A673 (cell line): ENCODE measurements at regions not wholly inside any gene's neighbourhood (a gene's known extent, or its start where the extent isn't known, plus 50 kb on each side); places are given as distances from the start of the nearest gene placed in this dataset.

Source experiments
- BruUV-seq: library from RNA; stranded (reverse); fragments of 400-500 nt; replicated peaks from 2 replicates; lab custom pipeline; 2021; lab: Mats Ljungman, UMichigan
- CTCF ChIA-PET: fragments of 300-600 bp; sonication (Branson Sonifier 250); formaldehyde crosslinking; loops from one replicate; lab custom pipeline; 2022; ENCODE audit warnings: antibody characterized with exemption; lab: Charles Lee
- POLR2A ChIA-PET: fragments of 300-600 bp; sonication (Branson Sonifier 250); formaldehyde crosslinking; loops from one replicate; lab custom pipeline; 2022; ENCODE audit warnings: antibody characterized with exemption; ENCODE audit not compliant: low non-redundant PET; lab: Charles Lee
- DNase-seq: peaks from one replicate; pipeline ENCODE4 v3.0.0-alpha.2; 2015; ENCODE audit warnings: low spot score
- H3K27ac ChIP-seq: fragments of 200-600 bp; sonication (generic); 2 replicates; pipeline ENCODE4 v1.5.1; 2016; ENCODE audit warnings: mixed run types, low read depth, mild to moderate bottlenecking, mixed read lengths, antibody characterized with exemption, low read length; ENCODE audit not compliant: poor library complexity, severe bottlenecking
- H3K27me3 ChIP-seq: fragments of 200-600 bp; sonication (generic); replicated peaks from 2 replicates; pipeline ENCODE4 v1.6.1; 2017; ENCODE audit warnings: mixed run types, low read depth, mild to moderate bottlenecking, mixed read lengths, antibody characterized with exemption, low read length; ENCODE audit not compliant: insufficient read depth, poor library complexity
- H3K36me3 ChIP-seq: fragments of 200-600 bp; sonication (generic); 2 replicates; pipeline ENCODE4 v1.6.1; 2016; ENCODE audit warnings: mixed run types, mild to moderate bottlenecking, mixed read lengths, antibody characterized with exemption, low read length; ENCODE audit not compliant: insufficient read depth, poor library complexity, severe bottlenecking
- H3K4me1 ChIP-seq: fragments of 200-600 bp; sonication (generic); 2 replicates; pipeline ENCODE4 v1.6.1; 2017; ENCODE audit warnings: mixed run types, mild to moderate bottlenecking, mixed read lengths, antibody characterized with exemption, low read length; ENCODE audit not compliant: insufficient read depth, poor library complexity, severe bottlenecking
- H3K4me3 ChIP-seq: fragments of 200-600 bp; sonication (generic); 2 replicates; pipeline ENCODE4 v1.5.1; 2016; ENCODE audit warnings: low read depth, mixed run types, mild to moderate bottlenecking, mixed read lengths, low read length; ENCODE audit not compliant: poor library complexity, severe bottlenecking
- H3K9me3 ChIP-seq: fragments of 200-600 bp; sonication (generic); 2 replicates; pipeline ENCODE4 v1.6.1; 2016; ENCODE audit warnings: mixed run types, low read depth, mild to moderate bottlenecking, mixed read lengths, antibody characterized with exemption, low read length; ENCODE audit not compliant: poor library complexity, severe bottlenecking
- EZH2 ChIP-seq: fragments of 200-600 bp; sonication (generic); IDR thresholded peaks from 2 replicates; pipeline ENCODE4 v1.6.1; 2017; ENCODE audit warnings: borderline replicate concordance, low read depth, mild to moderate bottlenecking, mixed read lengths, antibody characterized with exemption, low read length; ENCODE audit not compliant: poor library complexity, severe bottlenecking
- intact Hi-C: fragments of 100-400 bp; cut with micrococcal nuclease; formaldehyde crosslinking; loops from one replicate; pipeline ENCODE4 v1.10.0; 2022; ENCODE audit not compliant: unreplicated experiment
- TF ChIP-seq, protein P1 (sequence below): fragments of 300-800, 200-600 bp; sonication (generic); conservative IDR thresholded peaks from 2 replicates; pipeline ENCODE4 v1.5.1; 2017; ENCODE audit warnings: low read depth, mild to moderate bottlenecking, antibody characterized with exemption, low read length, moderate library complexity, mixed read lengths

- BruUV-seq: no TSS peak
- TF ChIP-seq EZH2: no peak
- TF ChIP-seq, protein P1, sequence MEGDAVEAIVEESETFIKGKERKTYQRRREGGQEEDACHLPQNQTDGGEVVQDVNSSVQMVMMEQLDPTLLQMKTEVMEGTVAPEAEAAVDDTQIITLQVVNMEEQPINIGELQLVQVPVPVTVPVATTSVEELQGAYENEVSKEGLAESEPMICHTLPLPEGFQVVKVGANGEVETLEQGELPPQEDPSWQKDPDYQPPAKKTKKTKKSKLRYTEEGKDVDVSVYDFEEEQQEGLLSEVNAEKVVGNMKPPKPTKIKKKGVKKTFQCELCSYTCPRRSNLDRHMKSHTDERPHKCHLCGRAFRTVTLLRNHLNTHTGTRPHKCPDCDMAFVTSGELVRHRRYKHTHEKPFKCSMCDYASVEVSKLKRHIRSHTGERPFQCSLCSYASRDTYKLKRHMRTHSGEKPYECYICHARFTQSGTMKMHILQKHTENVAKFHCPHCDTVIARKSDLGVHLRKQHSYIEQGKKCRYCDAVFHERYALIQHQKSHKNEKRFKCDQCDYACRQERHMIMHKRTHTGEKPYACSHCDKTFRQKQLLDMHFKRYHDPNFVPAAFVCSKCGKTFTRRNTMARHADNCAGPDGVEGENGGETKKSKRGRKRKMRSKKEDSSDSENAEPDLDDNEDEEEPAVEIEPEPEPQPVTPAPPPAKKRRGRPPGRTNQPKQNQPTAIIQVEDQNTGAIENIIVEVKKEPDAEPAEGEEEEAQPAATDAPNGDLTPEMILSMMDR: no peak
- no peaks in the 10 kb centered on the region for H3K27me3 ChIP-seq
- H3K4me3 ChIP-seq: no peak overlapping the region
- no peak for DNase-seq
- H3K27ac ChIP-seq: no peak overlapping the region
- CTCF ChIA-PET: no interaction called here
- intact Hi-C loops: no loop called here
- no peaks in the 10 kb centered on the region for H3K36me3 ChIP-seq
- no peaks in the 10 kb centered on the region for H3K4me1 ChIP-seq
- POLR2A ChIA-PET: no interaction called here
- peaks cover 20% of the 10 kb centered on the region for H3K9me3 ChIP-seq
These were observed 208.8 kb upstream of the CTNND2 start for GRCh38 chr5:12113062-12113461.

GRCh38 chr5:12111261-12111660 is 207.0 kb upstream of the CTNND2 start:
- CTCF ChIA-PET: no interaction called here
- no peaks in the 10 kb centered on the region for H3K27me3 ChIP-seq
- no peak overlapping the region for H3K27ac ChIP-seq
- TF ChIP-seq, protein P1: no peak
- no peak for TF ChIP-seq EZH2
- intact Hi-C loops: no loop called here
- peaks cover 28% of the 10 kb centered on the region for H3K9me3 ChIP-seq
- DNase-seq: no peak
- H3K36me3 ChIP-seq: no peaks in the 10 kb centered on the region
- BruUV-seq: no TSS peak
- no peaks in the 10 kb centered on the region for H3K4me1 ChIP-seq
- POLR2A ChIA-PET: no interaction called here
- no peak overlapping the region for H3K4me3 ChIP-seq

- H3K4me3 ChIP-seq: no peak overlapping the region
- BruUV-seq: no TSS peak
- H3K27ac ChIP-seq: no peak overlapping the region
- no peaks in the 10 kb centered on the region for H3K36me3 ChIP-seq
- TF ChIP-seq, protein P1: no peak
- TF ChIP-seq EZH2: no peak
- intact Hi-C loops: no loop called here
- ChIA-PET POLR2A (no interaction called here), CTCF (no interaction called here)
- DNase-seq: no peak
- no peaks in the 10 kb centered on the region for H3K4me1 ChIP-seq
- peaks cover 33% of the 10 kb centered on the region for H3K9me3 ChIP-seq
- H3K27me3 ChIP-seq: no peaks in the 10 kb centered on the region
These were observed 206.4 kb upstream of the CTNND2 start for GRCh38 chr5:12110629-12111028.
